K562 (cell line): ENCODE measurements at regions not wholly inside any gene's neighbourhood (a gene's known extent, or its start where the extent isn't known, plus 50 kb on each side); places are given as distances from the start of the nearest gene placed in this dataset.

Experiments used
- ATAC-seq: fragments of 200-7000 bp; cut with Tn5 transposase; 3 replicates; pipeline ENCODE4 v1.9.1; 2020; ENCODE audit warnings: moderate library complexity
- BruUV-seq: library from RNA; stranded (reverse); fragments of 400-500 nt; replicated peaks from 2 replicates; lab custom pipeline; 2021; lab: Mats Ljungman, UMichigan
- CTCF ChIA-PET: fragments of 300-600 bp; formaldehyde crosslinking; extraction: SDS; loops from one replicate; lab custom pipeline; 2021; ENCODE audit warnings: low intra/inter-chr PET ratio; lab: Yijun Ruan, JAX
- POLR2A ChIA-PET: fragments of 300-600, 350-650 bp; sonication (Branson Sonifier 250); formaldehyde crosslinking; extraction: SDS; loops from one replicate; lab custom pipeline; 2021; ENCODE audit warnings: antibody characterized with exemption, inconsistent platforms; lab: Yijun Ruan, JAX
- DNase-seq, 4 experiments: peaks; one replicate each; pipeline versions ENCODE4 v3.0.0 to v3.0.0-alpha.2; 2011 to 2018; ENCODE audit warnings: low spot score in 3 of 4, mixed read lengths in 3 of 4; ENCODE audit errors: extremely low read depth in 1 of 4
- FAIRE-seq: peaks from 2 replicates; lab custom pipeline; 2011; peaks lifted over from hg19 to GRCh38; lab: Jason Lieb, UNC
- H2AFZ ChIP-seq: 2 replicates; pipeline ENCODE4 v1.6.0; 2011; ENCODE audit warnings: low read depth, low read length, control low read depth, inconsistent platforms
- H3K27ac ChIP-seq: fragments of 200-600 bp; 3 replicates; pipeline ENCODE4 v1.8.0; 2011; ENCODE audit warnings: low read depth, mild to moderate bottlenecking, control low read depth, inconsistent platforms, low read length, moderate library complexity, mixed read lengths; ENCODE audit errors: extremely low read depth
- H3K27me3 ChIP-seq, 2 experiments: fragments of 300-600 bp in 1 of 2; 2 replicates in 1 of 2; 3 replicates in 1 of 2; pipeline versions ENCODE4 v1.6.0 to v1.8.0; 2011; ENCODE audit warnings: inconsistent platforms in 2 of 2, low read length in 2 of 2, mild to moderate bottlenecking in 1 of 2, mixed read lengths in 1 of 2, moderate library complexity in 1 of 2; ENCODE audit not compliant: control insufficient read depth in 2 of 2, insufficient read depth in 2 of 2
- H3K36me3 ChIP-seq: fragments of 300-600 bp; 3 replicates; pipeline ENCODE4 v1.8.0; 2011; ENCODE audit warnings: mild to moderate bottlenecking, low read length, inconsistent platforms; ENCODE audit not compliant: control insufficient read depth, insufficient read depth
- H3K4me1 ChIP-seq, 2 experiments: fragments of 200-600 bp in 1 of 2; replicated peaks in 1 of 2; 2 replicates in 1 of 2; 3 replicates in 1 of 2; pipeline versions ENCODE4 v1.5.1 to v1.8.0; 2011; ENCODE audit warnings: inconsistent platforms in 2 of 2, low read length in 2 of 2, mild to moderate bottlenecking in 1 of 2, mixed read lengths in 1 of 2, moderate library complexity in 1 of 2; ENCODE audit not compliant: control insufficient read depth in 2 of 2, insufficient read depth in 2 of 2
- H3K4me2 ChIP-seq: 2 replicates; pipeline ENCODE4 v1.6.1; 2011; ENCODE audit warnings: low read length, control low read depth, inconsistent platforms, mixed read lengths; ENCODE audit not compliant: insufficient read depth
- H3K4me3 ChIP-seq: fragments of 200-600 bp; sonication (generic), shearing (Covaris generic); 2 replicates; pipeline ENCODE4 v1.5.1; 2016; ENCODE audit warnings: control low read depth, inconsistent platforms
- H3K79me2 ChIP-seq: fragments of 200-600 bp; 3 replicates; pipeline ENCODE4 v1.8.0; 2011; ENCODE audit warnings: low read length, inconsistent platforms; ENCODE audit not compliant: control insufficient read depth, insufficient read depth
- H3K9ac ChIP-seq, 2 experiments: 2 replicates each; pipeline versions ENCODE4 v1.6.0 to v1.6.1; 2011; ENCODE audit warnings: low read depth in 2 of 2, low read length in 2 of 2, control low read depth in 1 of 2, inconsistent platforms in 1 of 2, mild to moderate bottlenecking in 1 of 2, mixed read lengths in 1 of 2; ENCODE audit not compliant: insufficient read depth in 1 of 2
- H3K9me1 ChIP-seq: one replicate; pipeline ENCODE4 v1.6.0; 2011; ENCODE audit warnings: inconsistent platforms, mild to moderate bottlenecking, low read length, moderate library complexity; ENCODE audit not compliant: control insufficient read depth, insufficient read depth
- H3K9me3 ChIP-seq: replicated peaks from 2 replicates; pipeline ENCODE4 v1.5.1; 2011; ENCODE audit warnings: low read depth, low read length, inconsistent platforms; ENCODE audit not compliant: control insufficient read depth, insufficient read depth
- H4K20me1 ChIP-seq: replicated peaks from 2 replicates; pipeline ENCODE4 v1.6.1; 2011; ENCODE audit warnings: low read length, inconsistent platforms, mixed read lengths; ENCODE audit not compliant: control insufficient read depth, insufficient read depth
- HINFP ChIP-seq: fragments of 450-650 bp; conservative IDR thresholded peaks from 2 replicates; pipeline ENCODE4 v1.6.1; 2016; ENCODE audit warnings: missing genetic modification characterization, low read depth, mild to moderate bottlenecking, control low read depth, missing compliant biosample characterization
- KLF1 ChIP-seq: fragments of 450-650 bp; IDR thresholded peaks from 2 replicates; pipeline ENCODE4 v1.6.1; 2016; ENCODE audit warnings: missing genetic modification characterization, missing compliant biosample characterization
- RBM25 ChIP-seq: fragments of 200-400 bp; formaldehyde crosslinking; IDR thresholded peaks from 2 replicates; pipeline ENCODE4 v1.6.1; 2018; ENCODE audit warnings: low read length, low read depth, moderate library complexity; ENCODE audit not compliant: severe bottlenecking
- SAFB2 ChIP-seq: fragments of 200-400 bp; formaldehyde crosslinking; IDR thresholded peaks from 2 replicates; pipeline ENCODE4 v1.6.1; 2018; ENCODE audit warnings: borderline replicate concordance, low read length, low read depth, moderate library complexity; ENCODE audit not compliant: severe bottlenecking
- WGBS: fragments of 100-300 bp; shearing (Covaris generic); methylation state at CpG from one replicate; pipeline ENCODE4 v1.1.6; 2016; ENCODE audit warnings: low coverage, mixed read lengths; ENCODE audit not compliant: insufficient coverage; ENCODE audit errors: missing lambda C conversion rate; 5-methylcytosine and 5-hydroxymethylcytosine counted together
- in situ Hi-C: fragments of 300-500 bp; cut with MboI; formaldehyde crosslinking; loops from 4 replicates; pipeline ENCODE4 v1.15.0; 2018; ENCODE audit warnings: inconsistent platforms, mixed read lengths
- intact Hi-C: fragments of 100-400 bp; cut with micrococcal nuclease; formaldehyde crosslinking; loops from 2 replicates; pipeline ENCODE4 v1.14.2; 2022

GRCh38 chr1:18005238-18005637 is 102.4 kb upstream of the IGSF21 start:
- Histone ChIP-seq H3K9ac (no peak overlapping the region), H2AFZ (no peak overlapping the region), H3K4me3 (no peak overlapping the region), H3K9me3 (no peaks in the 10 kb centered on the region), H3K9me1 (peaks cover 3% of the 10 kb centered on the region), H3K36me3 (no peaks in the 10 kb centered on the region), H3K27ac (no peak overlapping the region), H3K27me3 (peaks cover 0 to 14% of the 10 kb centered on the region in 2 experiments; a peak in 1 of 5 replicates), H4K20me1 (no peaks in the 10 kb centered on the region), H3K4me1 (no peaks in the 10 kb centered on the region), H3K4me2 (no peak overlapping the region), H3K79me2 (no peaks in the 10 kb centered on the region)
- no peak for FAIRE-seq
- ChIA-PET POLR2A (interaction anchor here (0.7 kb wide), 1 partner anchor 26 kb away, joined by 4 read pairs; no protein-coding TSS in a partner anchor), CTCF (no interaction called here)
- DNase-seq, result no peak
- ATAC-seq, result no peak
- no peak for TF ChIP-seq SAFB2
- TF ChIP-seq KLF1, result no peak
- TF ChIP-seq RBM25, result peak; percentile 9
- no peak for TF ChIP-seq HINFP (tag)
- BruUV-seq, result no TSS peak
- 0% methylated on average over 2 of the region's 2 CpGs for WGBS
- in situ Hi-C loops, result no loop called here
- intact Hi-C loops, result no loop called here
